B cell (primary cell): ENCODE measurements at regions not wholly inside any gene's neighbourhood (a gene's known extent, or its start where the extent isn't known, plus 50 kb on each side); places are given as distances from the start of the nearest gene placed in this dataset.

Experiments used
- ATAC-seq: fragments of 200-7000 bp; cut with Tn5 transposase; one replicate; pipeline ENCODE4 v1.10.0; 2021; ENCODE audit warnings: low read depth, mild to moderate bottlenecking, moderate number of reproducible peaks, moderate library complexity
- CTCF ChIA-PET: fragments of 350-600 bp; sonication (Branson Sonifier 250); formaldehyde crosslinking; loops from one replicate; lab custom pipeline; 2021; ENCODE audit warnings: antibody characterized with exemption, inconsistent platforms; lab: Charles Lee
- POLR2A ChIA-PET: fragments of 350-600 bp; sonication (Branson Sonifier 250); formaldehyde crosslinking; loops from one replicate; lab custom pipeline; 2021; ENCODE audit warnings: antibody characterized with exemption; lab: Charles Lee
- DNase-seq: peaks from one replicate; pipeline ENCODE4 v3.0.0; 2013
- H2AFZ ChIP-seq: 2 replicates; pipeline ENCODE4 v1.6.1; 2012; ENCODE audit warnings: mild to moderate bottlenecking, low read depth, low read length; ENCODE audit not compliant: insufficient read depth, poor library complexity, severe bottlenecking
- H3K27ac ChIP-seq, 2 donors: 1 replicate in 1 of 2; 2 replicates in 1 of 2; pipeline ENCODE4 v1.5.1; 2012 to 2013; ENCODE audit warnings: low read length in 2 of 2, mild to moderate bottlenecking in 2 of 2, moderate library complexity in 1 of 2
- H3K27me3 ChIP-seq, 4 experiments: fragments of 200-600 bp in 1 of 4; sonication (generic) in 1 of 4; replicated peaks in 1 of 4; 1 replicate in 2 of 4; 2 replicates in 2 of 4; pipeline versions ENCODE4 v1.6.1 to v1.7.0; 2013 to 2016; ENCODE audit warnings: low read length in 3 of 4, mild to moderate bottlenecking in 2 of 4, mixed read lengths in 1 of 4, moderate library complexity in 1 of 4; ENCODE audit not compliant: insufficient read depth in 4 of 4, control insufficient read depth in 3 of 4; ENCODE audit errors: control extremely low read depth in 1 of 4
- H3K36me3 ChIP-seq, 2 experiments: replicated peaks in 1 of 2; 1 replicate in 1 of 2; 2 replicates in 1 of 2; pipeline versions ENCODE4 v1.6.1 to v1.7.1; 2013; ENCODE audit warnings: low read length in 1 of 2; ENCODE audit not compliant: insufficient read depth in 2 of 2, control insufficient read depth in 1 of 2; ENCODE audit errors: control extremely low read depth in 1 of 2, extremely low read depth in 1 of 2
- H3K4me1 ChIP-seq, 2 donors: fragments of 200-600 bp in 1 of 2; sonication (generic) in 1 of 2; 1 replicate in 1 of 2; 2 replicates in 1 of 2; pipeline versions ENCODE4 v1.5.1 to v1.6.1; 2013 to 2017; ENCODE audit warnings: low read length in 2 of 2; ENCODE audit not compliant: control insufficient read depth in 2 of 2, insufficient read depth in 2 of 2
- H3K4me2 ChIP-seq: replicated peaks from 2 replicates; pipeline ENCODE3; 2012; ENCODE audit warnings: mild to moderate bottlenecking, low read depth, low read length; ENCODE audit not compliant: poor library complexity, severe bottlenecking
- H3K4me3 ChIP-seq, 5 experiments: fragments of 200-600 bp in 1 of 5; sonication (generic) in 1 of 5; 1 replicate in 3 of 5; 2 replicates in 2 of 5; pipeline versions ENCODE4 v1.5.1 to v1.7.0; 2011 to 2016; ENCODE audit warnings: low read length in 4 of 5, mild to moderate bottlenecking in 4 of 5, low read depth in 2 of 5, control low read depth in 1 of 5, moderate library complexity in 1 of 5; ENCODE audit not compliant: insufficient read depth in 1 of 5; ENCODE audit errors: control extremely low read depth in 1 of 5, extremely low read depth in 1 of 5
- H3K79me2 ChIP-seq: fragments of 200-600 bp; sonication (generic); one replicate; pipeline ENCODE4 v1.6.0; 2016; ENCODE audit warnings: low read length; ENCODE audit not compliant: control insufficient read depth, insufficient read depth
- H3K9ac ChIP-seq: fragments of 200-600 bp; sonication (generic); 2 replicates; pipeline ENCODE4 v1.6.1; 2017; ENCODE audit warnings: mild to moderate bottlenecking, low read length, moderate library complexity
- H3K9me3 ChIP-seq, 3 donors: one replicate each; pipeline versions ENCODE4 v1.6.1 to v1.7.1; 2013; ENCODE audit warnings: low read length in 2 of 3; ENCODE audit not compliant: control insufficient read depth in 2 of 3, insufficient read depth in 1 of 3; ENCODE audit errors: control extremely low read depth in 1 of 3
- H4K20me1 ChIP-seq: 2 replicates; pipeline ENCODE4 v1.6.0; 2012; ENCODE audit warnings: mild to moderate bottlenecking, low read length; ENCODE audit not compliant: insufficient read depth, control insufficient read depth, poor library complexity, severe bottlenecking
- H3K27ac Mint-ChIP-seq: one replicate; pipeline ENCODE4 v1.8.0; 2021; ENCODE audit warnings: mixed read lengths
- H3K27me3 Mint-ChIP-seq: one replicate; pipeline ENCODE4 v1.8.0; 2021; ENCODE audit warnings: mixed read lengths
- H3K4me1 Mint-ChIP-seq: one replicate; pipeline ENCODE4 v1.8.0; 2021; ENCODE audit warnings: mixed read lengths
- H3K4me3 Mint-ChIP-seq: one replicate; pipeline ENCODE4 v1.8.0; 2021; ENCODE audit warnings: mixed read lengths
- H3K9me3 Mint-ChIP-seq: one replicate; pipeline ENCODE4 v1.8.0; 2022; ENCODE audit warnings: mixed read lengths; ENCODE audit not compliant: insufficient read depth
- EZH2 ChIP-seq: IDR thresholded peaks from 2 replicates; pipeline ENCODE4 v1.6.1; 2012; ENCODE audit warnings: borderline replicate concordance, low read depth, mild to moderate bottlenecking, moderate library complexity, low read length; ENCODE audit not compliant: insufficient read depth, poor library complexity, severe bottlenecking
- WGBS: methylation state at CpG from one replicate; pipeline ENCODE4 v1.1.5; 2013; ENCODE audit warnings: missing lambda C conversion rate; ENCODE audit not compliant: insufficient coverage; 5-methylcytosine and 5-hydroxymethylcytosine counted together
- intact Hi-C: fragments of 100-400 bp; cut with micrococcal nuclease; formaldehyde crosslinking; loops from one replicate; pipeline ENCODE4 v1.10.0; 2022
- TF ChIP-seq, protein P1 (sequence below): fragments of 200-600 bp; IDR thresholded peaks from one replicate; pipeline ENCODE4 v1.8.0; 2022; ENCODE audit warnings: antibody characterized with exemption, mild to moderate bottlenecking

DNA sequence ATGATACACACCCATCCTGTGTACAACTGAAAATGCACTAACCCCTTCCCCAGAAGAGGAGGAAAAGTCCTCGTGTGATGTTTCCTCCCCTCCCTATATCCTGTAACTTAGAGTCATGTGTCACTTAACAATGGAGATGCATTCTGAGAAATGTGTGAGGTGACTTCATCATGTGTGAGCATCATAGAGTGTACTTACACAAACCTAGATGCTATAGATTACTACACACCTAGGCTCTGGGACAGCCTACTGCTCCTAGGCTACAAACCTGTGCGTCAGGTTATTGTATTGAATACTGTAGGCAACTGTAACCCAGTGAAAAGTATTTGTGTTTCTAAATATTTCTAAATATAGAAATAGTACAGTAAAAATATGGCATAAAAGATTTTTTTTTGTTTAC lies 98.6 kb upstream of the FAM180A start:
- POLR2A ChIA-PET = no interaction called here
- Mint-ChIP-seq H3K27ac (no peak overlapping the region), H3K4me3 (no peak overlapping the region), H3K4me1 (peaks cover 7% of the 10 kb centered on the region), H3K27me3 (peaks cover 6% of the 10 kb centered on the region), H3K9me3 (peaks cover 4% of the 10 kb centered on the region)
- WGBS = no CpG with 5 or more reads among the region's 2 CpGs
- DNase-seq (no peak), ATAC-seq (no peak)
- Histone ChIP-seq H3K36me3 (no peaks in the 10 kb centered on the region), H4K20me1 (no peaks in the 10 kb centered on the region), H3K27me3 (no peaks in the 10 kb centered on the region), H3K79me2 (no peaks in the 10 kb centered on the region), H3K4me1 (no peaks in the 10 kb centered on the region), H2AFZ (no peak overlapping the region), H3K9me3 (peaks cover 0 to 6% (median 0%) of the 10 kb centered on the region in 3 donors), H3K4me2 (no peak overlapping the region), H3K27ac (no peak overlapping the region), H3K9ac (no peak overlapping the region), H3K4me3 (no peak overlapping the region)
- CTCF ChIA-PET = no interaction called here
- TF ChIP-seq, protein P1, sequence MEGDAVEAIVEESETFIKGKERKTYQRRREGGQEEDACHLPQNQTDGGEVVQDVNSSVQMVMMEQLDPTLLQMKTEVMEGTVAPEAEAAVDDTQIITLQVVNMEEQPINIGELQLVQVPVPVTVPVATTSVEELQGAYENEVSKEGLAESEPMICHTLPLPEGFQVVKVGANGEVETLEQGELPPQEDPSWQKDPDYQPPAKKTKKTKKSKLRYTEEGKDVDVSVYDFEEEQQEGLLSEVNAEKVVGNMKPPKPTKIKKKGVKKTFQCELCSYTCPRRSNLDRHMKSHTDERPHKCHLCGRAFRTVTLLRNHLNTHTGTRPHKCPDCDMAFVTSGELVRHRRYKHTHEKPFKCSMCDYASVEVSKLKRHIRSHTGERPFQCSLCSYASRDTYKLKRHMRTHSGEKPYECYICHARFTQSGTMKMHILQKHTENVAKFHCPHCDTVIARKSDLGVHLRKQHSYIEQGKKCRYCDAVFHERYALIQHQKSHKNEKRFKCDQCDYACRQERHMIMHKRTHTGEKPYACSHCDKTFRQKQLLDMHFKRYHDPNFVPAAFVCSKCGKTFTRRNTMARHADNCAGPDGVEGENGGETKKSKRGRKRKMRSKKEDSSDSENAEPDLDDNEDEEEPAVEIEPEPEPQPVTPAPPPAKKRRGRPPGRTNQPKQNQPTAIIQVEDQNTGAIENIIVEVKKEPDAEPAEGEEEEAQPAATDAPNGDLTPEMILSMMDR = no peak
- TF ChIP-seq EZH2 = no peak
- intact Hi-C loops = no loop called here

DNA sequence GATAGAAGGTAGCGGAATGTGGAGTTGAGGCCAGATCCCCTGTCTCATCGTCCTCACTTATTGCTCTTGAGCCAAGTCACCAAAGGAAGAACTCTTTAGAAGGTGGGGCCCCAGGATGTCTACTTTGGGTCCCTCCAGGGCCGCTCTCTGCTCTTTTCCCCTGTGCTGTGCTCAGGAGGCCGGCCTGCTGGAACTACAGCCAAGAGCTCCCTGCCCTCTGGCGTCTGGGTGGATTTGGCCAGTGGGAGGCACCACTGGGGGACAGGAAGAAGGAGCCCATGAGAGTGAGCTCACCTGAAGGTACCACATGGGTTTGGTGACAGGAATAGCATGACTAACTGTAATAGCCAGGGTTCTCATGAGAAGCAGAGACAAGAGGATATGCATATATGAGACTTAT lies 97.7 kb upstream of the FAM180A start:
- Mint-ChIP-seq H3K9me3 (no peaks in the 10 kb centered on the region), H3K4me3 (no peak overlapping the region), H3K27me3 (no peaks in the 10 kb centered on the region), H3K4me1 (peaks cover 7% of the 10 kb centered on the region), H3K27ac (no peak overlapping the region)
- H4K20me1 ChIP-seq = no peaks in the 10 kb centered on the region
- TF ChIP-seq EZH2 = no peak
- TF ChIP-seq, protein P1 = no peak
- no peak overlapping the region for H3K4me2 ChIP-seq
- no peaks in the 10 kb centered on the region for H3K79me2 ChIP-seq
- no peak overlapping the region for H2AFZ ChIP-seq
- 98% methylated on average over 5 of the region's 5 CpGs for WGBS
- intact Hi-C loops = no loop called here
- H3K4me3 ChIP-seq = no peak overlapping the region
- H3K9me3 ChIP-seq = peaks cover 0 to 6% (median 0%) of the 10 kb centered on the region in 3 donors
- ATAC-seq = no peak
- H3K36me3 ChIP-seq = no peaks in the 10 kb centered on the region
- H3K4me1 ChIP-seq = no peaks in the 10 kb centered on the region
- POLR2A ChIA-PET = no interaction called here
- no peaks in the 10 kb centered on the region for H3K27me3 ChIP-seq
- no peak for DNase-seq
- CTCF ChIA-PET = no interaction called here
- H3K9ac ChIP-seq = no peak overlapping the region
- no peak overlapping the region for H3K27ac ChIP-seq
